Natural killer cell (primary cell): ENCODE measurements at regions not wholly inside any gene's neighbourhood (a gene's known extent, or its start where the extent isn't known, plus 50 kb on each side); places are given as distances from the start of the nearest gene placed in this dataset.

Source experiments
- ATAC-seq, 3 donors: fragments of 150-1000 bp in 2 of 3; fragments of 200-7000 bp in 1 of 3; cut with Tn5 transposase; 1 replicate in 1 of 3; 2 replicates in 2 of 3; pipeline ENCODE4 v1.10.0; 2021; ENCODE audit warnings: mild to moderate bottlenecking in 2 of 3, moderate library complexity in 2 of 3
- DNase-seq, 2 donors: peaks; one replicate each; pipeline versions ENCODE4 v3.0.0 to v3.0.0-alpha.2; 2013 to 2021; ENCODE audit warnings: mixed read lengths in 1 of 2
- H3K27ac ChIP-seq: one replicate; pipeline ENCODE4 v1.5.1; 2013; ENCODE audit warnings: mild to moderate bottlenecking, low read length
- H3K27me3 ChIP-seq: one replicate; pipeline ENCODE4 v1.6.1; 2013; ENCODE audit warnings: low read length; ENCODE audit not compliant: control insufficient read depth, insufficient read depth
- H3K36me3 ChIP-seq: one replicate; pipeline ENCODE4 v1.6.1; 2013; ENCODE audit warnings: low read length; ENCODE audit not compliant: control insufficient read depth, insufficient read depth
- H3K4me1 ChIP-seq: one replicate; pipeline ENCODE4 v1.6.1; 2013; ENCODE audit warnings: low read length; ENCODE audit not compliant: control insufficient read depth, insufficient read depth
- H3K4me3 ChIP-seq: one replicate; pipeline ENCODE4 v1.5.1; 2013; ENCODE audit warnings: low read length
- H3K9me3 ChIP-seq: one replicate; pipeline ENCODE4 v1.6.1; 2013; ENCODE audit warnings: low read length; ENCODE audit not compliant: control insufficient read depth, insufficient read depth
- H3K27ac Mint-ChIP-seq, 2 donors: one replicate each; pipeline ENCODE4 v1.8.0; 2022; ENCODE audit warnings: mild to moderate bottlenecking in 2 of 2, mixed read lengths in 2 of 2, moderate library complexity in 1 of 2
- H3K27me3 Mint-ChIP-seq, 2 donors: one replicate each; pipeline ENCODE4 v1.8.0; 2022; ENCODE audit warnings: low read depth in 2 of 2, mixed read lengths in 2 of 2
- H3K36me3 Mint-ChIP-seq: one replicate; pipeline ENCODE4 v1.8.0; 2022; ENCODE audit warnings: mixed read lengths
- H3K4me1 Mint-ChIP-seq, 2 donors: one replicate each; pipeline ENCODE4 v1.8.0; 2022; ENCODE audit warnings: mixed read lengths in 2 of 2
- H3K4me3 Mint-ChIP-seq: one replicate; pipeline ENCODE4 v1.8.0; 2022; ENCODE audit warnings: mild to moderate bottlenecking, moderate library complexity, mixed read lengths
- H3K9me3 Mint-ChIP-seq, 2 donors: one replicate each; pipeline ENCODE4 v1.8.0; 2022; ENCODE audit warnings: mixed read lengths in 2 of 2
- CTCF ChIP-seq: fragments of 200-600 bp; IDR thresholded peaks from one replicate; pipeline ENCODE4 v1.8.0; 2022; ENCODE audit warnings: antibody characterized with exemption
- WGBS: methylation state at CpG from one replicate; pipeline ENCODE4 v1.1.7; 2013; ENCODE audit warnings: missing lambda C conversion rate; ENCODE audit not compliant: insufficient coverage; 5-methylcytosine and 5-hydroxymethylcytosine counted together
- intact Hi-C: fragments of 100-400 bp; cut with micrococcal nuclease; formaldehyde crosslinking; loops from one replicate; pipeline ENCODE4 v1.14.2; 2022

- Mint-ChIP-seq H3K9me3 (no peaks in the 10 kb centered on the region), H3K27ac (no peak overlapping the region), H3K27me3 (peaks cover 3 to 8% of the 10 kb centered on the region in 2 donors), H3K4me1 (no peaks in the 10 kb centered on the region), H3K4me3 (no peak overlapping the region), H3K36me3 (no peaks in the 10 kb centered on the region)
- H3K4me3 ChIP-seq, result no peak overlapping the region
- H3K27ac ChIP-seq, result no peak overlapping the region
- no peaks in the 10 kb centered on the region for H3K36me3 ChIP-seq
- intact Hi-C loops, result no loop called here
- no peak for ATAC-seq
- H3K4me1 ChIP-seq, result no peaks in the 10 kb centered on the region
- TF ChIP-seq CTCF, result no peak
- H3K9me3 ChIP-seq, result no peaks in the 10 kb centered on the region
- no CpG with 5 or more reads among the region's 1 CpG for WGBS
- no peak for DNase-seq
- no peaks in the 10 kb centered on the region for H3K27me3 ChIP-seq
These were observed 73.2 kb upstream of the NR3C1 start for GRCh38 chr5:143476601-143477211.

GRCh38 chr5:143474616-143475015 is 71.1 kb upstream of the NR3C1 start:
- no peaks in the 10 kb centered on the region for H3K27me3 ChIP-seq
- no peak for DNase-seq
- no peak for TF ChIP-seq CTCF
- Mint-ChIP-seq H3K27ac (no peak overlapping the region), H3K36me3 (no peaks in the 10 kb centered on the region), H3K27me3 (peaks cover 0 to 8% of the 10 kb centered on the region in 2 donors), H3K9me3 (no peaks in the 10 kb centered on the region), H3K4me3 (no peak overlapping the region), H3K4me1 (no peaks in the 10 kb centered on the region)
- no peak overlapping the region for H3K27ac ChIP-seq
- no peaks in the 10 kb centered on the region for H3K9me3 ChIP-seq
- intact Hi-C loops, result no loop called here
- no CpG with 5 or more reads among the region's 3 CpGs for WGBS
- H3K4me1 ChIP-seq, result no peaks in the 10 kb centered on the region
- no peaks in the 10 kb centered on the region for H3K36me3 ChIP-seq
- no peak for ATAC-seq
- H3K4me3 ChIP-seq, result no peak overlapping the region

- no peak overlapping the region for H3K4me3 ChIP-seq
- no peak overlapping the region for H3K4me3 Mint-ChIP-seq
- no peak for DNase-seq
- H3K36me3 Mint-ChIP-seq, result no peaks in the 10 kb centered on the region
- no peaks in the 10 kb centered on the region for H3K4me1 Mint-ChIP-seq
- 89% methylated on average over 2 of the region's 5 CpGs for WGBS
- ATAC-seq, result no peak
- no peak overlapping the region for H3K27ac Mint-ChIP-seq
- H3K27me3 ChIP-seq, result no peaks in the 10 kb centered on the region
- H3K4me1 ChIP-seq, result no peaks in the 10 kb centered on the region
- peaks cover 0 to 11% of the 10 kb centered on the region in 2 donors for H3K27me3 Mint-ChIP-seq
- no peaks in the 10 kb centered on the region for H3K9me3 ChIP-seq
- no peak for TF ChIP-seq CTCF
- intact Hi-C loops, result no loop called here
- no peaks in the 10 kb centered on the region for H3K9me3 Mint-ChIP-seq
- no peak overlapping the region for H3K27ac ChIP-seq
- no peaks in the 10 kb centered on the region for H3K36me3 ChIP-seq
These were observed 70.0 kb upstream of the NR3C1 start for GRCh38 chr5:143473481-143473880.

GRCh38 chr5:143472576-143472975 is 69.1 kb upstream of the NR3C1 start:
- Histone ChIP-seq H3K4me1 (no peaks in the 10 kb centered on the region), H3K27ac (no peak overlapping the region), H3K4me3 (no peak overlapping the region), H3K9me3 (no peaks in the 10 kb centered on the region), H3K27me3 (no peaks in the 10 kb centered on the region), H3K36me3 (no peaks in the 10 kb centered on the region)
- no peaks in the 10 kb centered on the region for H3K9me3 Mint-ChIP-seq
- no peak for DNase-seq
- no peaks in the 10 kb centered on the region for H3K36me3 Mint-ChIP-seq
- intact Hi-C loops, result no loop called here
- H3K4me1 Mint-ChIP-seq, result no peaks in the 10 kb centered on the region
- H3K4me3 Mint-ChIP-seq, result no peak overlapping the region
- ATAC-seq, result no peak
- WGBS, result 90% methylated on average over 1 of the region's 1 CpG
- peaks cover 0 to 15% of the 10 kb centered on the region in 2 donors for H3K27me3 Mint-ChIP-seq
- no peak overlapping the region for H3K27ac Mint-ChIP-seq
- TF ChIP-seq CTCF, result no peak
